Activated CD4-positive, alpha-beta T cell treated with anti-CD3 and anti-CD28 coated beads, Interleukin-2, Interleukin-4, amounts not matched to agents 100 ng/mL and 50 ng/mL, durations not matched to agents 16 hours and 8 hours (primary cell): ENCODE measurements at regions not wholly inside any gene's neighbourhood (a gene's known extent, or its start where the extent isn't known, plus 50 kb on each side); places are given as distances from the start of the nearest gene placed in this dataset.

Experiments used
- DNase-seq: peaks from one replicate; pipeline ENCODE4 v3.0.0-alpha.2; 2020; ENCODE audit warnings: low spot score

DNA sequence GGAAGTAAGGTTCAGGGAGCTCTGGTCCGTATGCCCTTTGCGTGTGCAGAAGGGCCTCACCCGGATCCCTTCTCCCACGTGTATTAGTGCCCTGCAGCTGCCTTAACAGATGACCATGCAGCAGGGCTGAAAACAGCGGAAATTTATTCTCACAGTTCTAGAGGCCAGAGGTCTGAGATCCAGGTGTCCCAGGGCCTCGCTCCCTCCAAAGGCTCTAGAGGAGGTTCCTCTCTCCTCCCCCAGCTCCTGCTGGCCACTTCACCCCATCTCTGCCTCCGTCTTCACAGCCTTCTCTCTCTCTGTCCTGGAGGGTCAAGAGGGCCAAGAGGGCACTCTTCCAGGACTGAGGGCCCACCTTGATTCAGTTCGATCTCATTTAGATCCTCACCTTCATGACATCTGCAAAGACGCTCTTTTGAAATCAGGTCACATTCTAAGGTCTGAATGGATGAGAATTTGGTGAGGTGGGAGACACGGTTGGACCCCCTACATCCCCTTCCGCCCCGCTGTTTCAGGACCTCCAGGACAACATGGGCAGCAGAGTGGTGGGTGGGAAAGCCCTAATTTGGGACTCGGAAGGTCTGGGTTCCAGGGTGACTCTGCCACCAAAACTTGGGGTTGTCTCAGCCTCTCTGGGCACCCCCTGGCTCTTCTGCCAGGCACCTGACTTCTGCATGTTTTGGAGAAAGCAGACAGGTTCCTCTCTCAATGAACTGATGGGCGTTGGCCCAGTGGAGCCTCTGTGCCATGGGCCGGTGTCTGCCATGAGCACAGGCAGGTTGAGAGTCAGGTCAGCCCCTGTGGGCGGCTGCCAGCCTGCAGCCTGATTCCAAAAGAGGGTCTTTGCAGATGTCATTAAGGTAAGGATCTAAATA lies 361.2 kb downstream of the SEC14L1 start:
- no peak for DNase-seq

DNA sequence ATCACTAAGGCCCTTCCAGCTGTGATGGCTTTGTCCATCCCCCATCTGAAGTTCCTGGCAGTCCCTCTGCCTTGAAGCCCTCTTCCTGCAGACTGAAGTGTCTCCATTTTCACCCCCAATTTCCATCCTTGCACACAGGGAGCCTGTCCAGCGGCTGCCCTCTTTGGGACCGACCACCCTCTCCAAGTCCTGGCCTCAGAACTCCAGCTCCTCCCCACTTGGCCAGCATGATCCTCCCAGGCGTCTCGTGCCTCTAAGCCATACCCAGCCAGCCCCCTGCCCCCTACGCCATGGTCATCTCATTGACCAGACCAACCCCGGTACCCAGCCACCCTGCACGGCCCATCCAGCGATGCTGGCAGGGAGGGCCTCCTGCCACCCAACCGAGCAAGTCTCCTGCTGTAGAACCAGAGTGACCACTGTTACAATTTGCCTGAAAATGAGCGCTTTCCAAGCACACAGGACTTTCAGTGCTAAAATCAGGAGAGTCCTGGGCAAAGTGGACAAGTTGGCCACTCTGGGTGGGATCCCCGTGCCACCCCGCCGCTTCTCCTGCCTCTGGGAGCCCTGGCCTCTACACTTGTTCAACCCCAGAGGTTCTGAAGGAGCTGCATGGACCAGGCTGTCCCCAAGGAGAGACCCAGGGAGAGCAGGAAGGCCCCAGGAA lies 362.0 kb downstream of the SEC14L1 start:
- DNase-seq = no peak

DNA sequence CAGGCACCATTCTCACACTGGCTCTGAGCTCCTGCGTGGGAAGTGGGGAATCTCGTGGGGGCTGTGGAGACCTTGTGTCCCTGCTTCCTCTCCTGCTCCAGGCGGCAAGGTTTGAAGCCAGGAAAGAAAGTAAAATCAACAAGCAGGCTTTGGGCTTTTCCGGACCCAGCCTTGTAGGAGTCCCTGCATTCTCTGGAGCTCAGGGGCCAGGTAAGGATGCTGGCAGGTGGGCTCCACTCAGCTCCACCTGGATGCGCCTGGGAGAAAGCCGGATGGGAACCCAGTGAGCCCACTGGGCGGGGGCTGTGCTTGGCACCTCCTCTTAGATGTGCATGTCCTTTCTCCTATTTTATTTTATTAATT lies 362.5 kb downstream of the SEC14L1 start:
- DNase-seq = no peak

DNA sequence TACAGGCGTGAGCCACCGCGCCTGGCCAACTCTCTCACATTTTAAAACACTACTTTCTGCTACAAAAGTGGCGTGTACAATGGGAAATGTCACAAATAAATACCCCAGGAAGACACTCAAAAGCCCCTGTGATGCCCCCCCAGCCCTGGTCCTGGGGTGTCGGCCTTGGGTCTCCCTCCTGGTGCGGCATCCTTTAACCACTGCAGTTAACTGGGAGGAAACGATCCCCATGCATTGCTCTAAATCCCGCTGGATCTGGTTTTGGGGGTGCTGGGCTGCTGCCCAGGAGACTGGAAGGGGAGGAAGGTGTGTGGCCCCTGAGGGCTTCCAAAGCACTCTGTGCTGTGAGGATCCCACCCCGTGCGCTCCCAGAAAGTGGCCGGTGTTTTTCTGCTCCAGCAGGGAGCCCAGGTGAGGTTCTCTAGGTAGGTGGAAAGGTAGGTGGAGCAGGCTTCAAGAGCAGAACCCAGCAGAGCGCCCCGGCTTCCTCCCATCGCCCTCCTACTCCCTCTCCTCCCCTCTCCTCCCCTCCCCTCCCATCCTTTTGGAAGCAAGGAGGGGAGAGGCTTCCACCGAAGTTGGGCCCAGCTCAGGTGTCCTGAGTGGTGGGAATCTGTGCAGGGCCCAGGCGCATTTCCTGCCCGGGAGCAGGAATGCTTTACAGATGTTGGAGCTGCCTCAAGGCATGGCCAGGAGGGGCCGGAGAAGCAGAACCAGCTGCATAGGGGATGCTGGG lies 363.3 kb downstream of the SEC14L1 start:
- DNase-seq = no peak

DNA sequence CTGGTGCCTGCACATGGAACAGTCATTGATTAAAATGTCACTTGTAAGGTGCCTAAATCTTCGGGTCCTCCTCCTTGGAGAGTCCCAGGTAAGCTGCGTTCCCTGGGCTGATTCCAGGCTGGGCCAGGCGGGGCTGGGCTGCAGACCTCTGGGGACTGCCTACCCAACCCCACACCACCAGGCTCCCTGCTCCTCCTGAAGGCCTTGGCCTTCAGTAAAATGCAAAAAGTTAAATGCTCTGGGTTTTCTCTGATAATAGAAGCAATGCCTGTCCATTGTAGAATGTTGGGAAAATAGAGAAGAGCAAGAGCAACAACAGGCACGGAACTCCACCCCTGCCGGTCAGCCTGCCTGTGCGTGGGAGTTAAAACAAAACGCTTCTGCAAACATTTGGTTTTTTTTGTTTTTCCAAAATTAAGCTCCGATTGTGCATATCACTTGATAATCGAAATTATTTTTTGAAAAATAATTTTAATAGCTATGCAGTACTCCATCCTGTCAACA lies 363.9 kb downstream of the SEC14L1 start:
- DNase-seq = no peak

DNA sequence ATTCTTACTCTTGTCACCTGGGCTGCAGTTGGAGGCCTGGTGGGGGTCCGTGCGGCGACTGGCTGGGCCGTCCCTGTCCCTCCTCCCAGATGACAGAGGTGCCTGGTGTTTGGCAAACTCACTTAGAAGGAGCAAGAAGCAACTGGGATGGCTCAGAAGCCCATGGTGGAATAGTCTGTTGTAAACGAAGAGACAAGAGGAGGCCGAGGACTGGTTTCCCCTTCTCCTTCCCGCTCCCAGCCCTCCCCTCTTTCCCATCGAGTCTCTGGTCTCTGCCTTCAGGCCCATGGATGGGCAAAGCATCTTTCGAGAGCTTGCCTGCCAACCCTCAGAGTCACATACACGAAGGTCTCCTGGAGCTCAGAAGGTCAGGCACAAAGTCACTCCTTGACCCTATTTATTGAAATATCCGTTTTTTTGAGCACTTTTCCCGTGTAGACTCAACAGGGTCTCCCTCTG lies 364.4 kb downstream of the SEC14L1 start:
- DNase-seq = no peak

DNA sequence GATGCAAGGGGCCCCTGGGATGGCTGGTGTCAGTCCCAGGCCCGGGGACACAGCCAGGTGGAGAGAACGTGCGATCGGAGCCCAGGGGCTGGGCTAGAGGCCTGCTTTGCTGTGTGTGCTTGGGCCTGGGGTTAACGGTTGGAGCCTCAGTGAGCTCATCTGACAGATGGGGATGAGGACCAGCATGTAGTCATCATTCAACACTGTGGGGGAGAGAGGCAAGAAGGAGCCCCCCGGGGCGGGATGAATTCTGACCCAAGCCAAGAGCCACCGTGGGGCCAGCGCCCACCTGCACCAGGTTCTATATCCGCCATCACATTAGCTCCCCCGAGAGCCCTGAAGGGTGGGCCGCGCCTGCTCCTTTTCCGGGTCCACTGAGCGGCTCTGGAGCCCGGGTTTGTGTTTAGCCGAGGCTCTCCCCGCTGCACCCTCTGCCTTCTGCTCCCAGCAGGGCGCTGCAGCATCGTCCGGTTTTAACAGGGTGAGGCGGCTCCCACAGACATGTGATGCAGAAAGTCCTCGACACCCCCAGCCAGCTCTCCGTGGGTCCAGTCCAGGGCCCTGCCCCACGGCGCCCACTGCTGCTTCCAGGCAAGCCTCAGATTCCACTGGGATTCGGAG lies 365.7 kb downstream of the SEC14L1 start:
- DNase-seq = no peak

DNA sequence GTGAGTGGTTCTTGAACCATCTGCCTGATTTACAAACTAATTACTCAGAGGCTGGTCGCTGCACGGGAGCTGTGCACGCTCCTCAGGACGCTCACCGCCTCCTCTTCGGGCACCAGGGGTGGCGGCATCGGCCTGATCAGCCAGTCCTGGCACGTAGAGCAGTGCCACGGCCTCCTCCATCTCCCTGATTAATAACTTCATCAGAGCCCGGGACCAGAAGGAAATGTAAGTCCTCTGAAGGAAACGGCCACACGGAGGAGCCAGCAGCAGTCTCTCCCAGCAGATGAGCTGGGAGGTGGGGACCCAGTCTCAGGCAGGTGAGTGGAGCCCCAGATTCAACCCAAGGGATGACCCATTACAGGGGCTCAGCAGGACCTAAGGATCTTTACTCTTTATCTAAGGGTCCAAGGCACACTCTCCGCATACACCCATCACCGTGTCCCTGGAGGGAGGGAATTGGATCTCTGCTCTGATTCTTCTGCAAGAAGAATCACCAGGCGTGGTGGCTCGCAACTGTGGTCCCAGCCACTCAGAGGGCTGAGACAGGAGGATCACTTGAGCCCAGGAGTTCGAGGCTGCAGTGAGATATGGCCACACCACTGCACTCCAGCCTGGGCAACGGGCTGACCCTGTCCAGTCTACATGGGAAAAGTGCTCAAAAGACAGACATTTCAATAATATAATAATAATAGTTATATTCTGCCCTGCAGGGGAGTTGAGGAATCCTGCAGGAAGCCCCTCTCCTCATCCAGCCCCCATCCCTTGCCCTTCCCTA lies 366.5 kb downstream of the SEC14L1 start:
- no peak for DNase-seq

DNA sequence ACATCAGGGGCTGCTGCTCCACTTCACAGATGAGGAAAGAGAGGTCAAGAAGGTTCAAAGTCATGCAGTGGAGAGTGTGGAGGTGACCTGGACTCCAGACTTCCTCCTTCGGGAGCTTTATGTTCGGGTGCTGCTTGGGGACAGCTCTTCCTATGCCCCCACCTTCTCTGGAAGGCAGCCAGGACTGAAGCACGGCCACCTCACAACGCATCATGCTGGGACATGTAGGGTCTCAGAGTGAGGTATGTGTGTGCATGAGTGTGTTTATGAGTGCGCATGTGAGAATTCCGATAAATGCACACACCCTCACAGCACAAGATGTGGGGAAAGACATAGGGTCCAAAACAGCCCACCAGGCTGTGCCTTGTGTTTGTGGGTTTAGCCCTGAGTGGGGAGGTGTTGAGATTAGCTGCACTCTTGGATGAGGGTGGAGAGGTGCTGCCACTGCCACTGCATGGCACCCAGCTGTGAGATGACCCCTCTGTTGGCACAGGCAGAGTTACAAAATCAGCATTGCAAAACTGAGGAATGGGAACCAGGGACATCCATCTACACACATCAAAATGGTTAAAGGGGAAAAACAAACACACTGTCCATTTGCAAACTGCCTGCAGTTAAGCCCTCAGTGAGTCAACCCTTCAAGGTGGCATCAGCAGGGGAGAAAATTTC lies 367.4 kb downstream of the SEC14L1 start:
- no peak for DNase-seq

DNA sequence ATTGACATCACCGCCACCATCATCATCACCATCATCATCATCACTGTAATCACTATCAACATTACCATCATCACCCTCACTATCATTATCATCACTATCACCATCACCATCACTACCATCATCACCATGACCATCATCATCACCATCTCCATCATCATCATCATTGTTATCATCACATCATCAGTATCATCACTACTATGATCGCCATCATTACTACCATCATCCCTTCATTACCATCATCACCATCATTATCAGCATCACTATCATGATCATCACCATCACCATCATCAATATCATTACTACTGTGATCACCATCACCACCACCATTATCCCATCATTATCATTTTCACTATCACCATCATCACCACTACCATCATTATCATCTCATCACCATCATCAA lies 368.3 kb downstream of the SEC14L1 start:
- no peak for DNase-seq

DNA sequence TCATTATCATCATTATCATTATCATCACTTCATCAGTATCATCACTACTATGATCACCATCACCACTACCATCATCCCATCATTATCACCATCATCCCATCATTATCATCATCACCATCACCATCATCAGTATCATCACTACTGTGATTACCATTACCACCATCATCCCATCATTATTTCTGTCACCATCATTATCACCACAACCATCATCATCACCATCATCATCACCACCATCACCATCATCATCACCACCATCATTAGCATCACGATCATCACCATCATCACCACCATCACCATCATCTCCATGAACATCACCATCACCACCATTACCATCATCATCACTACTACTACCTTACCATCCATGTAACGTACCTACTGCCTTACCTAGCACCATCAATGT lies 368.8 kb downstream of the SEC14L1 start:
- DNase-seq = no peak

DNA sequence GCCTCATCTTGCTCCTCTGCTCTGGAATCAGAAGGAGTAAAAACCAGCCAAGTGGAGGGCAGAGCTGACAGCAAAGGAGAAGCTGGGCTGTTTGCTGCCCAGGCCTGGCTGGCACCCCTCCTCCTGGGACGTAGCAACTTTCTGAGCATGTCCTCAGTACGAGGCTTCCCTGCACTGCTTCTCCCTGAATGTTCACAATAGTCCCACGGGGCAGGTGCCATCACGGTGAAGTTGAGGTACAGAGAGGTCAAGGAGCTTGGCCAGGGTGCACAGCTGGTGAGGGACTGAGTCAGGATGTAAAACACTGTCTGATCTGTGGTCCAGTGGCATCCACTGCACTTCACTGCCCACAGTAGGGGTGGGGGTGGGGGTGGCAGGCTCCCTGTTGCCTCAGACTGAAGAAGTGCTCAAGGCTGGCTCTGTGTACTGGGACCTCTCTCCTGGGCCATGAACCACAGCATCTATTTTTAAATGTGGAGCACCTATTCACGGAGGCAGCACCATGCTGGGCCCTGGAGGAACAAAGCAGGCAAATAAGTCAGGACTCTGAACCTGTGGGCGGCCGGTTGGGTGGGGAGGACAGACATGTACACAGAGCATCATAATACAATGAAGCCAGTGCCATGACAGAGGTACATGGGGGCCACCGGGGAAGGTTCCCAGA lies 369.5 kb downstream of the SEC14L1 start:
- no peak for DNase-seq

DNA sequence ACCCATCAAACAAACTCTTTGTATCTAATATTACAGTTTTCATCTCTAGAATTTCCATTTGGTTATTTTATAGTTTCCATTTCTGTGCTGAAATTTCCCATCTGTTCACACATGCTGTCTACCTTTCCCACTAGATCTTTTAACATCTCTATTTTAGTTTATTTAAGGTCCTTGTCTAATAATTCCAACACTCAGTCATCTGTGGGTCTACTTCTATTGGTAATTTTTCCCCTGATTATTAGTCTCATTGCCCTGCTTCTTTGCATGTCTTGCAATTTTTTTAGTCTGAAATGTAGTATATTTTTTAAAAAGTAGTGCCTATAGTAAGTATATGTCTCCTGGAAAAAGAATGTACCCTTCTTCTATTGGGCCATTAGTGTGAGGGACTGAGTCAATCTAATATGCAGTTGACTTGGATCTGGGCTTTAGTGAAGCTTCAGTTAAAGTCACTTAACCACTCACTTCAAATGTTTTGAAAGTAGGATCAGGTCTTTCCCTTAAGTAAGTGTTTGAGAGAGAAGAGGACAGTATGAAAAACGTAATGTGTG lies 370.8 kb downstream of the SEC14L1 start:
- DNase-seq = no peak

DNA sequence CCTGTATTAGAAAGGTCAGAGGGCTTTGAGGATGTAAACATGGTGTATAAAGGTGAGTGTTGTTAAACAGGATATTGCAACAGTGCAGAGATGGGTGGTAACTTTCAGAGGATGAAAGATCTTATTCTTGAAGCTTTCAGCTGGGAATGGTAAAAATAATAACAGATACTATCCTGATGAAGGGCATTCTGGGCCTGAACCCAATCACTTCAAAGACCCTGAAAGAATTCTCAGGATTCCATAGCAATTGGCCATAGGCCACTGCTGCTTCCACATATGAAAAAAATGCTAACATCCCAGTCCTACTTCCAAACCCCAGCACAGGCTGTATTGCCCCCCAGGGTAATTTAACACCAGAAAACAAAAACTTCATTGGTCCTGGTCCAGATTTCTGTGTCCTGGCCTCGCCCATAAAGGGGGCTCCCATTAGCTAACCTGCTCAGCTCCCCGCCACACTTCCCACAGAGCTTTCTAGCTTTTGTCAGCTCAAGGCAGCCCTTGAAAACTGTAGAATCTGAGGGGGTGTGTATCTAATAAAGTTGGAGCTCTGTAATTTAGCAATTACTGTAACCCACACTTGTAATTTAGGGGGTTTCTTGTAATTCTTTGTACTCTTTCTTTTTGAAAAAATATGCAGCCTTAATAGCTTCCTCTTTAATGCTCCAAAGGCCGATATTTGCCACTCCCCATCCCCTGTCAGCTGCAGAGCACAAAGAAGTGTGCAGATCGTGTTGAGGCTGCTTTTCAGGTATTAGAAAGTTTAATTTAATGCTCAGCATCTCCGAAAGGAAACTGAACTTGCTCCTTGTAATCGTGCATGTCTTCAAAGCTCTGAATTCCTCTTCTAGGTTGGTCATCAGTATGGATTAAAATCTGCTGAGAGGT lies 371.5 kb downstream of the SEC14L1 start:
- DNase-seq = no peak

DNA sequence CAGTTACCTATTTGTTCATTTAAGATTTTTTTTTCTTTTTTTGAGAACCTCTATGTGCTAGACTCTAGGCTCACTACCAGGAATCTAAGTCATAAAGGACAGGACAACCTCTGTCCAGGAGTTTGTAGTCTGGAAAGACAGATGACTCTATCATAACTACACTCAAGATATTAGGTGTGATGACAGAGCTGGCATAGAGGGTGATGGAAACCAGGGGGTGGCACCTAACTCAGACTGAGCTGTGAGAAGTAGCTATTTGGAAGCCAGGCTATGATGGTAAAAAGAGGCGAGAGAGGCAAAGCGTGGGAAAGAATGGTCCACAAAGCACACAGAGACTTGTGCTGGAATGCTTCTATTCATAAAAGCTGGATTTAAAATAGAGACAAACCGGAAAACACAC lies 372.3 kb downstream of the SEC14L1 start:
- no peak for DNase-seq

DNA sequence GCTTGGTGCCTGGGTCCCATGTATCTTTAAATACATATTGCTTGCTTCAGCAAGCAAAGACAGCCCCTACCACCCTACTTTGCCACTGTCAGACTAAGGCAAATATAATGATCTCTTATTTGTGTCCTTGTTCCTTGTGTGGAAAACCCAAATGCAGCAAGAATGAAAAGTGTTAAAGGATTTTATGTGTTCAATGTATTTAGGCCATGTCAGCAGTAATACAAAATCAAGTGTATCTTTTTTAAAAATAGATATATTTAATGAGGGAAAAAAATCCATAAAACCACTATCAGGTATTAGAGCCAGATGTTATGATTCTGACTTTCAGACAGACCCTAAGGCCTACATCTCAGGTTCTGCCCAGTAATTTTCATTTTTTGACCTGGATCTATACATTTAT lies 374.5 kb downstream of the SEC14L1 start:
- DNase-seq = no peak

DNA sequence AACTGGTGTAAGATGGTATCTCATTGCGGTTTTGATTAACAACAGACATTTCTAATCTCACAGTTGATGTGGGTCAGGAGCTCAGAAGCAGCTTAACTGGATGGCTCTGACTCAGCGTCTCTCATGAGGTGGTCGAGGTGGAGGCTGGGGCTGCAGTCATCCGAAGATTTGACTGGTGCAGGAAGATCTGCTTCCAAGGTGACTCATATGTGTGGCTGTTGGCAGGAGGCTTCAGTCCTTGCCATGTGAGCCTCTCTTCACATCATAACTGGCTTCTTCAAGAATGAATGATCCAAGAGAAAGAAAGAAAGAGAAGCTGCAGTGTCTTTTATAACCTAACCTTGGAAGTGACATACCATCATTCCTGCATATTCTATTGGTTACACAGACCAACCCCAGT lies 376.1 kb downstream of the SEC14L1 start:
- DNase-seq = peak; percentile 34

DNA sequence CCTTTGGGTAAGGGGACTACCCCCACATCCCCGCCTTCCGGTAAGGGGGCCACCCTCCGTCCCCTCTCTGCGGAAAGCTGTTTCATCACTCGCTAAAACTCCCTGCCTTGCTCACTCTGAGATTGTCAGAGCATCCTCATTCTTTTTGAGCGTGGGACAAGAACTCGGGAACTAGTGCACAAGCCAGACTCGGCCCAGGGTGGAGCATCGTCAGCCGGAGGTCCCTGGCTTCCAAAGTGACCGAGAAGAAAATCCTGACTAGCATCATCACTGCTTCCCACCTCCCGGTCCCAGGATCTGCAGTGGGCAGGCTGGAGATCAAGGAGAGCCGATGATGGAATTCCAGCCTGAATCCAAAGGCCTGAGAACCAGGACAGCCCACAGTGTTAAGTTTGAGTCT lies 380.3 kb downstream of the SEC14L1 start:
- DNase-seq = no peak

DNA sequence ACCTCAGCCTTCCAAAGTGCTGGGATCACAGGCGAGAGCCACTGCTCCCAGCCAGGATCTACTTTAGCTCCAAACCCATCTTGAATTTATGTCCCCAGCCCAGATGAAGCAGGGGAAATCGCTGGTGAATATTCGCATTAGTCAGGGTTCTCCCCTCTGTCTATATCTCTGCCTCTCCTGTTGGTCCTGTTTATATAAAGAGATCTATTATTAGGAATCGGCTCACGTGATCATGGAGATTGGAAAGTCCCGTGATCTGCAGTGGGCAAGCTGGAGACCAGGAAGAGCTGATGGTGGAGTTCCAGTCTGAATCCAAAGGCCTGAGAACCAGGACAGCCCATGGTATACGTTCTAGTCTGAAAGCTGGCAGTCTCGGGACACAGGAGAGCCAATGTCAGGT lies 382.8 kb downstream of the SEC14L1 start:
- DNase-seq = no peak
